ENCODE measurements at regions not wholly inside any gene's neighbourhood (a gene's known extent, or its start where the extent isn't known, plus 50 kb on each side); places are given as distances from the start of the nearest gene placed in this dataset.

- TF ChIP-seq CREB1 (CRISPR knock-in tag; IDR thresholded peaks at IDR 0.05; ENCODE audit: low read depth): no peak
- TF ChIP-seq NANOG (IDR thresholded peaks at IDR 0.05; ENCODE audit: borderline replicate concordance): no peak
- TF ChIP-seq REST (IDR thresholded peaks at IDR 0.05; ENCODE audit: unreplicated experiment): no peak
- TF ChIP-seq ZNF331 (CRISPR knock-in tag; IDR thresholded peaks at IDR 0.05; ENCODE audit: low read depth): no peak
- no peak for TF ChIP-seq JUNB (IDR thresholded peaks at IDR 0.05; ENCODE audit: unreplicated experiment)
- TF ChIP-seq EZH2 (IDR thresholded peaks at IDR 0.05; ENCODE audit: low read depth, unreplicated experiment): no peak
- no peak for TF ChIP-seq ETS1 (IDR thresholded peaks at IDR 0.05)
- TF ChIP-seq ZNF114 (CRISPR knock-in tag; IDR thresholded peaks at IDR 0.05): no peak
- no peak for TF ChIP-seq POLR2AphosphoS5 (IDR thresholded peaks at IDR 0.05; ENCODE audit: low read depth)
- TF ChIP-seq ZNF462 (CRISPR knock-in tag; IDR thresholded peaks at IDR 0.05): no peak
- no peak for TF ChIP-seq EZH2phosphoT487 (IDR thresholded peaks at IDR 0.05; ENCODE audit: unreplicated experiment)
- no peak for TF ChIP-seq CTCF (conservative IDR thresholded peaks at IDR 0.05; ENCODE audit: low read depth in 2 of 2)
- no peak for TF ChIP-seq STAT1 (IDR thresholded peaks at IDR 0.05; ENCODE audit: unreplicated experiment)
- no peaks in the 10 kb centered on the region for H3K4me1 ChIP-seq (ENCODE audit: insufficient read depth)
- no peaks in the 10 kb centered on the region for H3K79me2 ChIP-seq (replicated peaks; ENCODE audit: insufficient read depth)
- H3K36me3 Mint-ChIP-seq (ENCODE audit: low read depth): no peaks in the 10 kb centered on the region
- no peaks in the 10 kb centered on the region for H3K4me1 Mint-ChIP-seq
- H3K4me3 ChIP-seq: no peak overlapping the region
- H3K27ac ChIP-seq (ENCODE audit: low read depth): no peak overlapping the region
- H3K9me3 Mint-ChIP-seq: no peaks in the 10 kb centered on the region; the same call in 2 of the 3 replicates
- H3K4me2 ChIP-seq: no peak overlapping the region
- DNase-seq (ENCODE audit: low spot score) (no peak), ATAC-seq (no peak)
- H3K27me3 ChIP-seq (ENCODE audit: insufficient read depth): no peaks in the 10 kb centered on the region
- no peaks in the 10 kb centered on the region for H4K20me1 ChIP-seq (replicated peaks; ENCODE audit: insufficient read depth)
- no peaks in the 10 kb centered on the region for H3F3A ChIP-seq (replicated peaks; ENCODE audit: low read depth)
- no peak overlapping the region for H3K4me3 Mint-ChIP-seq
- H3K27ac Mint-ChIP-seq: no peak overlapping the region
- peaks cover 2% of the 10 kb centered on the region for H3K27me3 Mint-ChIP-seq (ENCODE audit: insufficient read depth, low read depth, poor library complexity)
- no peaks in the 10 kb centered on the region for H3K36me3 ChIP-seq (ENCODE audit: insufficient read depth)
- no peak overlapping the region for H2AFZ ChIP-seq
- no peaks in the 10 kb centered on the region for H3K9me2 ChIP-seq (ENCODE audit: insufficient read depth)
Measured at GRCh38 chr18:39863916-39864315, 2091.1 kb upstream of the PIK3C3 start.

All from GM23338 (cell line).